GM12891 (cell line): ENCODE measurements at regions not wholly inside any gene's neighbourhood (a gene's known extent, or its start where the extent isn't known, plus 50 kb on each side); places are given as distances from the start of the nearest gene placed in this dataset.

Source experiments
- PAX5 ChIP-seq: IDR thresholded peaks from 2 replicates; pipeline ENCODE4 v1.6.1; 2011; ENCODE audit warnings: low read length, moderate library complexity, mild to moderate bottlenecking; ENCODE audit not compliant: insufficient read depth, severe bottlenecking
- POLR2A ChIP-seq: IDR thresholded peaks from 2 replicates; pipeline ENCODE4 v1.6.1; 2011; ENCODE audit warnings: low read depth, low read length, control low read depth
- POLR2AphosphoS5 ChIP-seq: IDR thresholded peaks from 2 replicates; pipeline ENCODE4 v1.6.1; 2011; ENCODE audit warnings: low read depth, low read length, control low read depth
- POU2F2 ChIP-seq: IDR thresholded peaks from 2 replicates; pipeline ENCODE4 v1.6.1; 2011; ENCODE audit warnings: low read depth, mild to moderate bottlenecking, control low read depth, low read length, moderate library complexity
- SPI1 ChIP-seq: IDR thresholded peaks from 2 replicates; pipeline ENCODE4 v1.6.1; 2011; ENCODE audit warnings: low read depth, low read length, control low read depth

DNA sequence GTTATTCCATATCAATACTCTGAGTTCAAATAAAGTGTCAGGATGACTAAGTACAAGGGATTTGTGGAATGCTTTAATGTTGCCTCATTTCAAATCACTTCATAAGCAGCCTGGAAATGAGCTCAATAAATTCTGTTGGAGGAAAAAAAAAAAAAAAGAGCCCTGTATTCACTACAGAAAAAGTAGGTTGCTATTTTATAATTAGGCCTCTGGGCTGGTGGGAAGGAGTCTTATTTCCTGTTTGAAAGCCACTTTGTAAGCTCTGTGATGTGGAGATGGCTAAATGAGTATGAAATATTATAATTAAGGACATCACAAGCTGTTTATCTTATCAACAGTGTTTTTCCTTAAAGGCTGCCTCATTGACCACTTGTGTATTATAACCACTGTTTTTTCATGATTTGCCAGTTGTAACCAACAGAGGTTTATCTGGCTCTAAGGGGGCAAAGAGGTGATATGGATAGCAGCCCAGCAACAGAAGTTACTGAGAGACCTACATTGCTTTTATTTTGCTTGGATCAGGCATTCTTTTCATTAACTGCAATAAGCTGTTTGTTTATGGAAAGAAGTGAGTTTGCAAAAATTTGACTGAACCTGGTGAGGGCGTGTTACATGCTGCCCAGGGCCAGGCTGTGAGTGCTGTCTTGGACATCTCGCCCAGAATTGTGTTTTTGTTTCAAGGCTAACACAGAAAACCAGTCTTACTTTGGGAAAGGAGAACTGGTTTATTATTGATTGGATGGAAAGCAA lies 563.3 kb upstream of the MAP3K7 start:
- TF ChIP-seq POLR2A (no peak), SPI1 (no peak), PAX5 (no peak), POLR2AphosphoS5 (no peak), POU2F2 (no peak)
